WTC11 (cell line): ENCODE measurements at regions not wholly inside any gene's neighbourhood (a gene's known extent, or its start where the extent isn't known, plus 50 kb on each side); places are given as distances from the start of the nearest gene placed in this dataset.

Experiments used
- ATAC-seq: fragments of 200-7000 bp; cut with Tn5 transposase; 2 replicates; pipeline ENCODE4 v1.10.0; 2021; ENCODE audit warnings: mild to moderate bottlenecking, moderate library complexity
- CTCF ChIA-PET: fragments of 300-600 bp; sonication (Branson Sonifier 250); formaldehyde crosslinking; loops from one replicate; lab custom pipeline; 2021; ENCODE audit warnings: antibody characterized with exemption; lab: Charles Lee
- POLR2A ChIA-PET: fragments of 350-600 bp; sonication (Branson Sonifier 250); formaldehyde crosslinking; loops from one replicate; lab custom pipeline; 2021; ENCODE audit warnings: antibody characterized with exemption; lab: Charles Lee
- DNase-seq: peaks from one replicate; pipeline ENCODE4 v3.0.0; 2021; ENCODE audit warnings: low spot score
- H3K27ac Mint-ChIP-seq: 2 replicates; pipeline ENCODE4 v1.8.0; 2021; ENCODE audit warnings: mixed read lengths
- H3K27me3 Mint-ChIP-seq: 2 replicates; pipeline ENCODE4 v1.8.0; 2021; ENCODE audit warnings: low read depth, mild to moderate bottlenecking, moderate library complexity, mixed read lengths
- H3K36me3 Mint-ChIP-seq: 2 replicates; pipeline ENCODE4 v1.8.0; 2021; ENCODE audit warnings: mixed read lengths
- H3K4me1 Mint-ChIP-seq: 2 replicates; pipeline ENCODE4 v1.8.0; 2022; ENCODE audit warnings: mixed read lengths
- H3K4me3 Mint-ChIP-seq: 2 replicates; pipeline ENCODE4 v1.8.0; 2021; ENCODE audit warnings: mild to moderate bottlenecking, moderate library complexity, mixed read lengths
- H3K9me3 Mint-ChIP-seq: 2 replicates; pipeline ENCODE4 v1.8.0; 2021; ENCODE audit warnings: mixed read lengths
- AR ChIP-seq: fragments of 250-450 bp; sonication (Bioruptor Pico); IDR thresholded peaks from 2 replicates; pipeline ENCODE4 v1.9.0; 2021; ENCODE audit warnings: mild to moderate bottlenecking
- ATF6 ChIP-seq: sonication (generic); formaldehyde crosslinking; IDR thresholded peaks from 2 replicates; pipeline ENCODE4 v1.8.1; 2023; ENCODE audit warnings: mild to moderate bottlenecking, missing genetic modification reagents
- CBFB ChIP-seq: sonication (generic); formaldehyde crosslinking; IDR thresholded peaks from 2 replicates; pipeline ENCODE4 v1.8.1; 2022; ENCODE audit warnings: mild to moderate bottlenecking, low read depth, missing genetic modification reagents
- E2F1 ChIP-seq: sonication (generic); formaldehyde crosslinking; IDR thresholded peaks from 2 replicates; pipeline ENCODE4 v1.8.0; 2022; ENCODE audit warnings: mild to moderate bottlenecking, missing genetic modification reagents
- E2F5 ChIP-seq: sonication (generic); formaldehyde crosslinking; IDR thresholded peaks from 2 replicates; pipeline ENCODE4 v1.8.1; 2022; ENCODE audit warnings: mild to moderate bottlenecking, moderate library complexity, missing genetic modification reagents
- FOXJ3 ChIP-seq: sonication (generic); formaldehyde crosslinking; IDR thresholded peaks from 2 replicates; pipeline ENCODE4 v1.9.0; 2021; ENCODE audit warnings: missing genetic modification reagents, mild to moderate bottlenecking, borderline replicate concordance
- FOXK1 ChIP-seq: sonication (generic); formaldehyde crosslinking; IDR thresholded peaks from 2 replicates; pipeline ENCODE4 v1.8.0; 2022; ENCODE audit warnings: mild to moderate bottlenecking, moderate library complexity, missing genetic modification reagents
- HMGA2 ChIP-seq: fragments of 250-450 bp; sonication (Bioruptor Pico); IDR thresholded peaks from 2 replicates; pipeline ENCODE4 v1.4.0; 2021; ENCODE audit warnings: mild to moderate bottlenecking, moderate library complexity
- KAT7 ChIP-seq: sonication (generic); formaldehyde crosslinking; IDR thresholded peaks from 2 replicates; pipeline ENCODE4 v1.8.1; 2023; ENCODE audit warnings: missing genetic modification reagents, mild to moderate bottlenecking, borderline replicate concordance
- NFATC4 ChIP-seq: fragments of 250-450 bp; sonication (Bioruptor Pico); IDR thresholded peaks from 2 replicates; pipeline ENCODE4 v1.9.0; 2021; ENCODE audit warnings: mild to moderate bottlenecking
- NFYB ChIP-seq: sonication (generic); formaldehyde crosslinking; conservative IDR thresholded peaks from 2 replicates; pipeline ENCODE4 v1.8.0; 2022; ENCODE audit warnings: low read depth, missing genetic modification reagents
- NR1H2 ChIP-seq: sonication (generic); formaldehyde crosslinking; IDR thresholded peaks from 2 replicates; pipeline ENCODE4 v1.9.0; 2021; ENCODE audit warnings: mild to moderate bottlenecking, moderate library complexity, missing genetic modification reagents
- NR3C1 ChIP-seq: sonication (generic); formaldehyde crosslinking; conservative IDR thresholded peaks from 2 replicates; pipeline ENCODE4 v1.8.1; 2023; ENCODE audit warnings: low read depth, mild to moderate bottlenecking, missing genetic modification reagents
- OVOL2 ChIP-seq: fragments of 250-450 bp; sonication (Bioruptor Pico); IDR thresholded peaks from 2 replicates; pipeline ENCODE4 v1.9.0; 2021; ENCODE audit warnings: mild to moderate bottlenecking, borderline replicate concordance
- SMAD4 ChIP-seq: sonication (generic); formaldehyde crosslinking; IDR thresholded peaks from 2 replicates; pipeline ENCODE4 v1.8.0; 2022; ENCODE audit warnings: mild to moderate bottlenecking, missing genetic modification reagents
- TEAD1 ChIP-seq: sonication (generic); formaldehyde crosslinking; IDR thresholded peaks from 2 replicates; pipeline ENCODE4 v1.8.0; 2022; ENCODE audit warnings: mild to moderate bottlenecking, missing genetic modification reagents
- TEAD4 ChIP-seq: sonication (generic); formaldehyde crosslinking; IDR thresholded peaks from 2 replicates; pipeline ENCODE4 v1.8.0; 2022; ENCODE audit warnings: mild to moderate bottlenecking, missing genetic modification reagents
- TP53 ChIP-seq: sonication (generic); formaldehyde crosslinking; IDR thresholded peaks from 2 replicates; pipeline ENCODE4 v1.8.1; 2023; ENCODE audit warnings: mild to moderate bottlenecking, missing genetic modification reagents
- USF1 ChIP-seq: sonication (generic); formaldehyde crosslinking; IDR thresholded peaks from 2 replicates; pipeline ENCODE4 v1.8.0; 2022; ENCODE audit warnings: mild to moderate bottlenecking, missing genetic modification reagents
- ZNF121 ChIP-seq: sonication (generic); formaldehyde crosslinking; IDR thresholded peaks from 2 replicates; pipeline ENCODE4 v1.8.0; 2023; ENCODE audit warnings: missing genetic modification reagents
- ZNF219 ChIP-seq: sonication (generic); formaldehyde crosslinking; IDR thresholded peaks from 2 replicates; pipeline ENCODE4 v1.8.0; 2023; ENCODE audit warnings: missing genetic modification reagents, mild to moderate bottlenecking, borderline replicate concordance
- ZNF425 ChIP-seq: fragments of 250-450 bp; sonication (Bioruptor Pico); conservative IDR thresholded peaks from 2 replicates; pipeline ENCODE4 v1.9.0; 2021; ENCODE audit warnings: mild to moderate bottlenecking

GRCh38 chr1:95575291-95575690 lies 341.3 kb downstream of the RWDD3 start:
- no peaks in the 10 kb centered on the region for H3K36me3 Mint-ChIP-seq
- H3K4me1 Mint-ChIP-seq = no peaks in the 10 kb centered on the region
- H3K4me3 Mint-ChIP-seq = no peak overlapping the region
- CTCF ChIA-PET = no interaction called here
- H3K27me3 Mint-ChIP-seq = no peaks in the 10 kb centered on the region
- no peak for ATAC-seq
- POLR2A ChIA-PET = no interaction called here
- DNase-seq = no peak
- TF ChIP-seq SMAD4 (CRISPR knock-in tag) (no peak), AR (CRISPR knock-in tag) (no peak), FOXJ3 (CRISPR knock-in tag) (no peak), ZNF219 (CRISPR knock-in tag) (no peak)
- H3K9me3 Mint-ChIP-seq = peaks cover 3% of the 10 kb centered on the region
- no peak overlapping the region for H3K27ac Mint-ChIP-seq

GRCh38 chr1:95578462-95578861 lies 344.5 kb downstream of the RWDD3 start:
- H3K9me3 Mint-ChIP-seq = peaks cover 3% of the 10 kb centered on the region; the same call in 1 of the 2 replicates
- DNase-seq = no peak
- no peak for ATAC-seq
- H3K27ac Mint-ChIP-seq = no peak overlapping the region
- H3K27me3 Mint-ChIP-seq = no peaks in the 10 kb centered on the region
- ChIA-PET POLR2A (interaction anchor here (0.7 kb wide), 1 partner anchor 30 kb away, joined by 3 read pairs; no protein-coding TSS in a partner anchor), CTCF (no interaction called here)
- no peak for TF ChIP-seq NR1H2 (CRISPR knock-in tag)
- TF ChIP-seq NFYB (CRISPR knock-in tag) = no peak
- TF ChIP-seq KAT7 (CRISPR knock-in tag) = no peak
- TF ChIP-seq SMAD4 (CRISPR knock-in tag) = no peak
- no peak for TF ChIP-seq E2F5 (CRISPR knock-in tag)
- no peak for TF ChIP-seq AR (CRISPR knock-in tag)
- no peak for TF ChIP-seq ZNF425 (CRISPR knock-in tag)
- TF ChIP-seq CBFB (CRISPR knock-in tag) = no peak
- no peak for TF ChIP-seq NFATC4 (CRISPR knock-in tag)
- TF ChIP-seq TEAD1 = no peak
- no peak for TF ChIP-seq TP53 (CRISPR knock-in tag)
- no peak for TF ChIP-seq HMGA2 (CRISPR knock-in tag)
- TF ChIP-seq NR3C1 (CRISPR knock-in tag) = no peak
- TF ChIP-seq E2F1 (CRISPR knock-in tag) = no peak
- TF ChIP-seq ZNF121 = no peak
- no peak for TF ChIP-seq ATF6 (CRISPR knock-in tag)
- no peak for TF ChIP-seq FOXK1 (CRISPR knock-in tag)
- TF ChIP-seq TEAD4 (CRISPR knock-in tag) = no peak
- no peak for TF ChIP-seq OVOL2 (CRISPR knock-in tag)
- TF ChIP-seq USF1 = no peak
- no peaks in the 10 kb centered on the region for H3K36me3 Mint-ChIP-seq
- H3K4me3 Mint-ChIP-seq = no peak overlapping the region
- peaks cover 22% of the 10 kb centered on the region for H3K4me1 Mint-ChIP-seq
